Ishikawa (cell line): ENCODE measurements at regions not wholly inside any gene's neighbourhood (a gene's known extent, or its start where the extent isn't known, plus 50 kb on each side); places are given as distances from the start of the nearest gene placed in this dataset.

Source experiments
- CEBPB ChIP-seq: IDR thresholded peaks from 2 replicates; pipeline ENCODE4 v1.6.1; 2012
- CREB1 ChIP-seq: IDR thresholded peaks from 2 replicates; pipeline ENCODE4 v1.6.1; 2012; ENCODE audit warnings: low read depth
- EGR1 ChIP-seq: IDR thresholded peaks from 2 replicates; pipeline ENCODE4 v1.6.1; 2012
- EP300 ChIP-seq: IDR thresholded peaks from 2 replicates; pipeline ENCODE4 v1.6.1; 2012; ENCODE audit warnings: borderline replicate concordance
- FOXM1 ChIP-seq: IDR thresholded peaks from 2 replicates; pipeline ENCODE4 v1.6.1; 2012; ENCODE audit warnings: low read depth, borderline replicate concordance
- NFIC ChIP-seq: IDR thresholded peaks from 2 replicates; pipeline ENCODE4 v1.6.1; 2012
- RAD21 ChIP-seq: IDR thresholded peaks from 2 replicates; pipeline ENCODE4 v1.6.1; 2012; ENCODE audit warnings: low read depth
- TAF1 ChIP-seq: IDR thresholded peaks from 2 replicates; pipeline ENCODE4 v1.6.1; 2012; ENCODE audit warnings: low read depth, mild to moderate bottlenecking
- TCF12 ChIP-seq: IDR thresholded peaks from 2 replicates; pipeline ENCODE4 v1.6.1; 2012; ENCODE audit warnings: low read depth
- TEAD4 ChIP-seq: IDR thresholded peaks from 2 replicates; pipeline ENCODE4 v1.6.1; 2012
- YY1 ChIP-seq: IDR thresholded peaks from 2 replicates; pipeline ENCODE4 v1.6.1; 2012; ENCODE audit warnings: low read depth
- ZBTB7A ChIP-seq: IDR thresholded peaks from 2 replicates; pipeline ENCODE4 v1.6.1; 2012; ENCODE audit warnings: low read depth
- TF ChIP-seq, protein P1 (sequence below): IDR thresholded peaks from 2 replicates; pipeline ENCODE4 v1.6.1; 2012
- TF ChIP-seq, protein P2 (sequence below): IDR thresholded peaks from 2 replicates; pipeline ENCODE4 v1.6.1; 2012; ENCODE audit warnings: low read depth, mild to moderate bottlenecking
- TF ChIP-seq, protein P3 (sequence below): IDR thresholded peaks from 2 replicates; pipeline ENCODE4 v1.6.1; 2012

DNA sequence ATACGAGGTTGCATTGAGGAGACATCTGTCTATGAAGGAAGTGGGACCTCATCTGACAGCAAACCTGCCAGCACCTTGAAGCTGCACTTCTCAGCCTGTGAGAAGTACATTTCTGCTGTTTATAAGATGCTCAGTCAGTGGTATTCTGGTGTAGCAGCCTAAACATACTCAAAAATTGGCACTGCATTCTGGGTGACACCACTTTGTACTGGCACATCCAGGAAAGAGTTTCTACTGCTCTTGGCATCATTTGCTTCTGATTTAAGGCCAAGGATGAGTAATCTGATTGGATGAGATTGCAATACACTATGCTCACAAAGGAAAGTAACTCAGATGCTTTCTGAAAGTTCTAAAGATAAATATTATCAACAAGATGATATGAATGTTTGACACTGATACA, 275.4 kb upstream of the TFAP2D start:
- TF ChIP-seq YY1 = no peak
- no peak for TF ChIP-seq TCF12
- TF ChIP-seq FOXM1 = no peak
- TF ChIP-seq CREB1 = no peak
- TF ChIP-seq, protein P1, sequence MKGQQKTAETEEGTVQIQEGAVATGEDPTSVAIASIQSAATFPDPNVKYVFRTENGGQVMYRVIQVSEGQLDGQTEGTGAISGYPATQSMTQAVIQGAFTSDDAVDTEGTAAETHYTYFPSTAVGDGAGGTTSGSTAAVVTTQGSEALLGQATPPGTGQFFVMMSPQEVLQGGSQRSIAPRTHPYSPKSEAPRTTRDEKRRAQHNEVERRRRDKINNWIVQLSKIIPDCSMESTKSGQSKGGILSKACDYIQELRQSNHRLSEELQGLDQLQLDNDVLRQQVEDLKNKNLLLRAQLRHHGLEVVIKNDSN = no peak
- no peak for TF ChIP-seq NFIC
- no peak for TF ChIP-seq EP300
- no peak for TF ChIP-seq RAD21
- TF ChIP-seq CEBPB = no peak

DNA sequence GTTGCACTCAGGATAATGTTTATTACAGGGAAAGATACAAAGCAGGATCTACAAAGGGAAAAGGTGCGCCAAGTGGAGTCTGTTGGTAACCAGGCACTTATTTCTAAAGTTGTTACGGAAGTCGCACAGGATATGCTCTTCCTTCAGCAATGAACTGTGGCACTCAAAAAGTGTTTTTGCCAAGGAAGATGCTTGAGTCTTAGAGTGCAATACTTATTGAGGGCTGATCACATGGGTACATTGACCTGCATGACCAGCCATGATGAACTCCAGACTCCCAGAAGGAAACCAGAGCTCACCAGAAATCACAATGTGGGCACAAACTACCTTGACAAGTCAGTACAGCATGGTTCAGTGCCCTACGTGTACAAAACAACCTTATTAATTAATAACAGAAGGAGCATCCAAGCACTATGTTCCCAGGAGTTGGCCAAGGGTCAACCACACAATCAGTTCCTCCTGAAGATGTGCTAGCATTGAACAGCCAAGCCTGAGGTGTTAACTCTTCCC, 270.7 kb upstream of the TFAP2D start:
- no peak for TF ChIP-seq EP300
- TF ChIP-seq CREB1 = no peak
- TF ChIP-seq TAF1 = no peak
- TF ChIP-seq CEBPB = no peak
- TF ChIP-seq, protein P2, sequence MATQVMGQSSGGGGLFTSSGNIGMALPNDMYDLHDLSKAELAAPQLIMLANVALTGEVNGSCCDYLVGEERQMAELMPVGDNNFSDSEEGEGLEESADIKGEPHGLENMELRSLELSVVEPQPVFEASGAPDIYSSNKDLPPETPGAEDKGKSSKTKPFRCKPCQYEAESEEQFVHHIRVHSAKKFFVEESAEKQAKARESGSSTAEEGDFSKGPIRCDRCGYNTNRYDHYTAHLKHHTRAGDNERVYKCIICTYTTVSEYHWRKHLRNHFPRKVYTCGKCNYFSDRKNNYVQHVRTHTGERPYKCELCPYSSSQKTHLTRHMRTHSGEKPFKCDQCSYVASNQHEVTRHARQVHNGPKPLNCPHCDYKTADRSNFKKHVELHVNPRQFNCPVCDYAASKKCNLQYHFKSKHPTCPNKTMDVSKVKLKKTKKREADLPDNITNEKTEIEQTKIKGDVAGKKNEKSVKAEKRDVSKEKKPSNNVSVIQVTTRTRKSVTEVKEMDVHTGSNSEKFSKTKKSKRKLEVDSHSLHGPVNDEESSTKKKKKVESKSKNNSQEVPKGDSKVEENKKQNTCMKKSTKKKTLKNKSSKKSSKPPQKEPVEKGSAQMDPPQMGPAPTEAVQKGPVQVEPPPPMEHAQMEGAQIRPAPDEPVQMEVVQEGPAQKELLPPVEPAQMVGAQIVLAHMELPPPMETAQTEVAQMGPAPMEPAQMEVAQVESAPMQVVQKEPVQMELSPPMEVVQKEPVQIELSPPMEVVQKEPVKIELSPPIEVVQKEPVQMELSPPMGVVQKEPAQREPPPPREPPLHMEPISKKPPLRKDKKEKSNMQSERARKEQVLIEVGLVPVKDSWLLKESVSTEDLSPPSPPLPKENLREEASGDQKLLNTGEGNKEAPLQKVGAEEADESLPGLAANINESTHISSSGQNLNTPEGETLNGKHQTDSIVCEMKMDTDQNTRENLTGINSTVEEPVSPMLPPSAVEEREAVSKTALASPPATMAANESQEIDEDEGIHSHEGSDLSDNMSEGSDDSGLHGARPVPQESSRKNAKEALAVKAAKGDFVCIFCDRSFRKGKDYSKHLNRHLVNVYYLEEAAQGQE = no peak
- TF ChIP-seq ZBTB7A = no peak
- no peak for TF ChIP-seq TEAD4
- TF ChIP-seq TCF12 = no peak
- TF ChIP-seq, protein P1 = no peak
- TF ChIP-seq RAD21 = no peak
- TF ChIP-seq, protein P3, sequence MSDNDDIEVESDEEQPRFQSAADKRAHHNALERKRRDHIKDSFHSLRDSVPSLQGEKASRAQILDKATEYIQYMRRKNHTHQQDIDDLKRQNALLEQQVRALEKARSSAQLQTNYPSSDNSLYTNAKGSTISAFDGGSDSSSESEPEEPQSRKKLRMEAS = no peak
- TF ChIP-seq EGR1 = no peak
- TF ChIP-seq FOXM1 = no peak
- no peak for TF ChIP-seq NFIC
- no peak for TF ChIP-seq YY1

DNA sequence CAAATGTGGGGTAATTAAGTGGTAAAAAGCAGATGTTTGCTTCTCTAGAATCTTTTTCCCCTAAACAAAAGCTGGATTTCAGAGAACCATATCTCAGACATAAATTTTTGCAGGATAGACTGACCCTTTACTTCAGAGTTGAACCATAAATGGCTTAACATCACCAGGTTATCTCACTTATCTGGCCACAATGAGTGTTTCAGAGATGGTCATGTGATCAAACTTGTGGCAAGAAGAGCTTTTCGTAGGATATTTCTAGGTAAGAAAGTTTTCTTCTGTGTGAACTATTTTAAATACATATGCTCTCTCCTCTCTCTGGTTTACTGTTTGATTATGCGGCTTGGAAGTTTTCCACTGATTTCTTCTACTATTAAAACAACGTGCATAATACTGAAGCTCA, 270.2 kb upstream of the TFAP2D start:
- TF ChIP-seq, protein P3 = no peak
- no peak for TF ChIP-seq NFIC
- no peak for TF ChIP-seq TAF1
- TF ChIP-seq, protein P1 = no peak
- no peak for TF ChIP-seq EGR1
- TF ChIP-seq, protein P2 = no peak
- no peak for TF ChIP-seq EP300
- no peak for TF ChIP-seq CEBPB
- TF ChIP-seq TEAD4 = no peak
- TF ChIP-seq YY1 = no peak
- no peak for TF ChIP-seq FOXM1
- TF ChIP-seq ZBTB7A = no peak
- TF ChIP-seq RAD21 = no peak
- TF ChIP-seq CREB1 = no peak
- TF ChIP-seq TCF12 = no peak

DNA sequence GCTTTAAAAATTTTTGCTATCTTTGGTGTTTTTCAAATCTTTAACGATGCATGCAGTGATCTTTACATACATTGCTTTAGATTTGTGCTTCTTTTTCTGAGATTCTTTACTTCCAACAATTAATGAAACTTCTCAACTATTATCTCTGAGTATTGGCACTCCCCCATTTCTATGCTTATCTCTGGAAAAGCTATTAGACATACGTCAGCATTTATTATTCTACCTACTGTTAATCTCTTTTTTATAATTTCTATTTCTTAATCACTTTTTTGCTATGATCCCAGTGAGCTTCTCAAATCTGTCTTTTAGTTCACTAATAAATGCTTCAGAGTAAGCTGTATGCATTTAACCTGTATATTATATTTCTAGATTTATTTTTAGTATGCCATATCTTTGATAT, 264.2 kb upstream of the TFAP2D start:
- TF ChIP-seq, protein P3 = no peak
- TF ChIP-seq TCF12 (no peak), FOXM1 (no peak), EGR1 (no peak), CREB1 (no peak), YY1 (no peak), ZBTB7A (no peak), NFIC (no peak), TEAD4 (no peak)
- TF ChIP-seq, protein P1 = no peak
